ENCODE measurements at regions not wholly inside any gene's neighbourhood (a gene's known extent, or its start where the extent isn't known, plus 50 kb on each side); places are given as distances from the start of the nearest gene placed in this dataset.

- H3K4me1 Mint-ChIP-seq = no peaks in the 10 kb centered on the region
- H3K27me3 Mint-ChIP-seq (ENCODE audit: low read depth in 2 of 2) = peaks cover 0 to 2% of the 10 kb centered on the region in 2 donors
- ATAC-seq (no peak), DNase-seq (no peak)
- no peak overlapping the region for H3K4me3 Mint-ChIP-seq
- Histone ChIP-seq H3K27me3 (ENCODE audit: control insufficient read depth, insufficient read depth, low read length) (no peaks in the 10 kb centered on the region), H3K4me1 (ENCODE audit: control insufficient read depth, insufficient read depth, low read length) (no peaks in the 10 kb centered on the region), H3K27ac (ENCODE audit: low read length) (no peak overlapping the region), H3K9me3 (ENCODE audit: control insufficient read depth, insufficient read depth, low read length) (no peaks in the 10 kb centered on the region), H3K4me3 (ENCODE audit: low read length) (no peak overlapping the region), H3K36me3 (ENCODE audit: control insufficient read depth, insufficient read depth, low read length) (no peaks in the 10 kb centered on the region)
- no peak for TF ChIP-seq CTCF (IDR thresholded peaks at IDR 0.05)
- H3K36me3 Mint-ChIP-seq = no peaks in the 10 kb centered on the region
- no peak overlapping the region for H3K27ac Mint-ChIP-seq
- WGBS (ENCODE audit: insufficient coverage) = 88% methylated on average over 1 of the region's 1 CpG
- H3K9me3 Mint-ChIP-seq = peaks cover 0 to 3% of the 10 kb centered on the region in 2 donors
- intact Hi-C loops (cut with micrococcal nuclease) = no loop called here
Observed at GRCh38 chr4:11158971-11159370, 269.7 kb downstream of the HS3ST1 start.

- no peaks in the 10 kb centered on the region for H3K36me3 Mint-ChIP-seq
- Histone ChIP-seq H3K4me1 (ENCODE audit: control insufficient read depth, insufficient read depth, low read length) (no peaks in the 10 kb centered on the region), H3K9me3 (ENCODE audit: control insufficient read depth, insufficient read depth, low read length) (no peaks in the 10 kb centered on the region), H3K27me3 (ENCODE audit: control insufficient read depth, insufficient read depth, low read length) (no peaks in the 10 kb centered on the region), H3K27ac (ENCODE audit: low read length) (no peak overlapping the region), H3K36me3 (ENCODE audit: control insufficient read depth, insufficient read depth, low read length) (no peaks in the 10 kb centered on the region), H3K4me3 (ENCODE audit: low read length) (no peak overlapping the region)
- peaks cover 0 to 3% of the 10 kb centered on the region in 2 donors for H3K9me3 Mint-ChIP-seq
- no peak for ATAC-seq
- intact Hi-C loops (cut with micrococcal nuclease) = no loop called here
- 93% methylated on average over 4 of the region's 5 CpGs for WGBS (ENCODE audit: insufficient coverage)
- peaks cover 0 to 2% of the 10 kb centered on the region in 2 donors for H3K27me3 Mint-ChIP-seq (ENCODE audit: low read depth in 2 of 2)
- DNase-seq = no peak
- no peak for TF ChIP-seq CTCF (IDR thresholded peaks at IDR 0.05)
- no peak overlapping the region for H3K27ac Mint-ChIP-seq
- H3K4me1 Mint-ChIP-seq = no peaks in the 10 kb centered on the region
- no peak overlapping the region for H3K4me3 Mint-ChIP-seq
Observed at GRCh38 chr4:11155208-11155867, 273.4 kb downstream of the HS3ST1 start.

- TF ChIP-seq CTCF (IDR thresholded peaks at IDR 0.05) = no peak
- H3K4me3 Mint-ChIP-seq = no peak overlapping the region
- no peak overlapping the region for H3K27ac Mint-ChIP-seq
- Histone ChIP-seq H3K36me3 (ENCODE audit: control insufficient read depth, insufficient read depth, low read length) (no peaks in the 10 kb centered on the region), H3K27ac (ENCODE audit: low read length) (no peak overlapping the region), H3K9me3 (ENCODE audit: control insufficient read depth, insufficient read depth, low read length) (no peaks in the 10 kb centered on the region), H3K4me3 (ENCODE audit: low read length) (no peak overlapping the region), H3K27me3 (ENCODE audit: control insufficient read depth, insufficient read depth, low read length) (no peaks in the 10 kb centered on the region), H3K4me1 (ENCODE audit: control insufficient read depth, insufficient read depth, low read length) (no peaks in the 10 kb centered on the region)
- 55% methylated on average over 2 of the region's 3 CpGs for WGBS (ENCODE audit: insufficient coverage)
- ATAC-seq (no peak), DNase-seq (no peak)
- H3K4me1 Mint-ChIP-seq = no peaks in the 10 kb centered on the region
- H3K9me3 Mint-ChIP-seq = peaks cover 0 to 3% of the 10 kb centered on the region in 2 donors
- no peaks in the 10 kb centered on the region for H3K36me3 Mint-ChIP-seq
- peaks cover 0 to 7% of the 10 kb centered on the region in 2 donors for H3K27me3 Mint-ChIP-seq (ENCODE audit: low read depth in 2 of 2)
- intact Hi-C loops (cut with micrococcal nuclease) = no loop called here
Observed at GRCh38 chr4:11153171-11153750, 275.4 kb downstream of the HS3ST1 start.

- intact Hi-C loops (cut with micrococcal nuclease) = no loop called here
- Mint-ChIP-seq H3K36me3 (no peaks in the 10 kb centered on the region), H3K27ac (no peak overlapping the region), H3K27me3 (ENCODE audit: low read depth in 2 of 2) (peaks cover 0 to 5% of the 10 kb centered on the region in 2 donors), H3K4me1 (no peaks in the 10 kb centered on the region), H3K9me3 (peaks cover 0 to 3% of the 10 kb centered on the region in 2 donors), H3K4me3 (no peak overlapping the region)
- 95% methylated on average over 2 of the region's 2 CpGs for WGBS (ENCODE audit: insufficient coverage)
- H3K27ac ChIP-seq (ENCODE audit: low read length) = no peak overlapping the region
- no peak for ATAC-seq
- no peak overlapping the region for H3K4me3 ChIP-seq (ENCODE audit: low read length)
- no peaks in the 10 kb centered on the region for H3K36me3 ChIP-seq (ENCODE audit: control insufficient read depth, insufficient read depth, low read length)
- H3K4me1 ChIP-seq (ENCODE audit: control insufficient read depth, insufficient read depth, low read length) = no peaks in the 10 kb centered on the region
- no peaks in the 10 kb centered on the region for H3K27me3 ChIP-seq (ENCODE audit: control insufficient read depth, insufficient read depth, low read length)
- DNase-seq = no peak
- no peak for TF ChIP-seq CTCF (IDR thresholded peaks at IDR 0.05)
- H3K9me3 ChIP-seq (ENCODE audit: control insufficient read depth, insufficient read depth, low read length) = no peaks in the 10 kb centered on the region
Observed at GRCh38 chr4:11152684-11153083, 276.0 kb downstream of the HS3ST1 start.
